HG02623 (cell line): ENCODE measurements at regions not wholly inside any gene's neighbourhood (a gene's known extent, or its start where the extent isn't known, plus 50 kb on each side); places are given as distances from the start of the nearest gene placed in this dataset.
A peak's percentile ranks its signal among the peaks of the same experiment; 100 is the strongest.

Experiments used
- ATAC-seq: cut with Tn5 transposase; IDR thresholded peaks from one replicate; pipeline ENCODE4 v1.9.1; 2021; ENCODE audit warnings: moderate library complexity; ENCODE audit not compliant: unreplicated experiment

DNA sequence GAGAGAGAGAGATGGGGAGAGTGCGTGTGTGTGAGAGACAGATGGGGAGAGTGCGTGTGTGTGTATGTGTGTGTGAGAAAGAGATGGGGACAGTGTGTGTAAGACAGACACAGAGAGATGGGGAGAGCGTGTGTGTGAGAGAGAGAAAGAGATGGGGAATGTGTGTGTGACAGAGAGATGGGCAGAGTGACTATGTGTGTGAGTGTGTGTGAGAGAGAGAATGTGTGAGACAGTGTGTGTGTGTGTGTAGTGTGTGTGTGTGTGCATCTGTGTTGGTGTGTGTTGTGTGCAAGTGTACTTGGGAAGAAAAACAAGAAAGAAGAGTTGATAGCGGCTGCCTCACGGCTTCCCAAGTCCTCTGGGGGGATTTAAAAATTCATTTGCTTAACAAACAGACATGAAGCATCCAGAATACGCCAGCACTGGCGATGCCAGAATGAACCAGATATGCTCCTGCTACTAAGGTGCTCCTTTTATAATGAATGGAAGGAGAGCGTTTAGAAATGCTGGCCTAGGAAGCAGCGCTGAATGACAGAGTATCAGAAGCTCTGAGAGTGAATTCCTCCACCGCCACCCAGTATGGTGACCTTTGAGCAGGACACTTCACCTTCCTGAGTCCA lies 186.1 kb upstream of the TSC22D2 start:
- ATAC-seq, result no peak

DNA sequence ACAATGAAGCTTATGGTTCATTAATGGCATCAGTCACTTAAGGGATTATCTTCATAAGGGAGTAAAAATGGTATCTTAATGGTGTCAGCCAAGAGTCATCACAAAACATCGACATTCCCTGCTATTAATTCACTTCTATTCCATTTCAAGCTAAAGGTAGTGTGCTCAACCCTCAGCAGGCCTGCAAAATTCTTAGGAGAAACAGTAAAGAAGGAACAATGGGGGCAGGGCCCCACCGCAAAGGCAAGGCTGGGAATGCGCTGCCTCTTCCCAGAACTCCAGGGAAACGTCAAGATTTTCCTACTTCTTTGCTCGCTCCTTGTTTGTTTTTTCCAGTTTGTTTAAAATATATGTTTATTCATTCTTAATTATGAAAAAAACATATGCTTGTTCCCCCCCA lies 187.3 kb upstream of the TSC22D2 start:
- ATAC-seq, result no peak

DNA sequence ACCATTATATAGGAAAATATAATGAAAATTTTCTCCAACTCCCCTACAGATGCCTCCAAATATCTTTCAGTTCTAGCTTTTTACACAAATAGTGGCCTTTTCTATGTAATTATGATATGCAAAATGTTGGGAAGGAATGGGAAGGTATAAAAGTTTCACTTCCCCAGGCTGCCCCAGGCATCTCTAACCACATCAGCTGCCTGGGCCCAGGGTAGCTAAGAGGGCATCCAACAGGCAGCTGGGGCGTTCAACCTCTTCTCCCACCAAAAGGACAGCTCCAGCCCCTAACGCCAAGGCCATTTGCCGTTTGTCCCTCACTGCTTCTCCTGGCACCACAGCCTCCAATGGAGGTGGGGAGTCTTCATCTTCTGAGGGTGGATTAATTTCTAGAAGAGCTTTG lies 188.1 kb upstream of the TSC22D2 start:
- ATAC-seq, result no peak

DNA sequence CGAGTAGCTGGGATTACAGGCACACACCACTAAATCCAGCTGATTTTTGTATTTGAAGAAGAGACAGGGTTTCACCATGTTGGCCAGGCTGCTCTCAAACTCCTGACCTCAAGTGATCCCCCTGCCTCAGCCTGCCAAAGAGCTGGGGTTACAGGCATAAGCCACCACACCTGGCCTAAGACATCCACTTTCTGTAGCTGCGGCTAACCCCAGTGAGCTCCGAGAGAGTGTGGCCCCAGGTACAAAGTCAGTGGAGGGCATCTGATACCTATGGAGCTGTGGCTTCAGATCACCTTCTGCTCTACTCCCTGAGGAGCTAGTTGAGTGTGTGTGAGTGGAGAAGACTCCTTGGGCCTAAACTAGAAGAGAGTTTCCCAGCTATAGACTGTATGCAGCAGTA lies 189.3 kb upstream of the TSC22D2 start:
- ATAC-seq, result no peak

DNA sequence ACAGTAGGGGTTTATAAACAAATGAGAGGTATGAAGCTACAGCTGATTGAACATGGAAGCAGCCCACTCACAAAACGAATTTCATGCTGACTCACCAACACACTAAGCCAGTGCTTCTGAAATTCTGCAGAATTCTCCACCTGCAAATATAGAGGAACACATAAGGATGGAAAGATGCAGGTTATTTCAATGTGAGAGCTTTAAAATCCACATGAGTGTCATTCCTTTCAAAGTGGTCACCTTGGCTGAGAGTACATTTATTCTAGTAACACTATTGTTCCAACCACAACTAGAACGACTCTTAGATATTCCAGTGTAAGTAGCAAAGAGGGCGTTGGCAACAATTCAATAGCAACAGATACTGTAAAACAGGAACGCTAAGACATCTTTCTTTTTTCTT lies 189.9 kb upstream of the TSC22D2 start:
- ATAC-seq, result no peak

DNA sequence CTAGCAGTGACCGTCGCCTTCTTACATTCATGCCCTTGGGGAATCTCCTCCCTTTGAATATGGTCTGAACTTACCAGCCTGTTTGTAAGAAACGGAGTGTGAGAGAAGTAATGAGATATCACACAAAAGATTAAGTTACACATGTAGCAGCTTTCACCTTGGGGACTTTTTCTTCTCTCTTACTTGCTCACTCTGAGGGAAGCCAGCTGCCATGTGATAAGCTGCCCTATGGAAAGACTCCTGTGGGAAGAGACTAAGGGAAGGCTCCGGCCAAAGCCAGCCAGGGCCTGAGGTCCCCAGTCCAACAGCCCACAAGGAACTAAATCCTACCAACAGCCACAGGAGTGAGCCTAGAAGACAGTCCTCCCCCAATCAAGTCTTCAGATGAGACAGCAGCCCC lies 190.4 kb upstream of the TSC22D2 start:
- ATAC-seq, result no peak

DNA sequence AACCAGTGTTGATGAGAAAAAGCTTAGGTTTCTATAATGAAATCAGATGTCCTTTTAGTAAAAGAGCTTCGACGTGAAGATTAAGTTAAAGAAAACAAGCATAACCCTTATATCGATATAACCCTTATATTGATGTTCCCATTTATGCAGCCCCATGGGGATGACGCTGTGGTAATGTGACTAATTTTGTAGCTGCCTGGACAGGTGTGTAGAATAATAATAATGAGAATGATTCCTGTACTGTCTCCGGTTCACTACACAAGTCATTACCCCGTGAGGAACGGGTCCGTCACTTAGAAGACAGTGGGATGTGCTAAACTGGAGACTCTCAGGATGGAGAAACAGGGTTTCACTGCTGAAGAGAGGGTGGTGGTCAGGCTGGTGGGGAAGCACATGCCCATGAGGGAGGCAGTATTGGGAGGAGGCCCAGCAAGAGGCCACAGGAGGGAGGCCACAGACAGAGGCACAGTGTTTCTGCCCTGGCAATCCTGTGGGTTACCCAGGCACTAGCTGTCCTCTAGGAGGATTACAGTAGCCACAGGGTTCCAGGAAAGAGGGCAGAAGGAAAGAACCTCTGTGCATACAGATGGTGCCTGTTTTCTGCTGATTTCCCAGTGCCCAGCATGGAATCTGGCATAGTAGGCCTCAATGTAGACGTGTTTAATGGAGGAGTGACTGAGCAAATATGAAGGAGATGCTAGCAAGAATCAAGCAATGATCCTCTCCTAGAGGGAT lies 191.1 kb upstream of the TSC22D2 start:
- ATAC-seq, result no peak

DNA sequence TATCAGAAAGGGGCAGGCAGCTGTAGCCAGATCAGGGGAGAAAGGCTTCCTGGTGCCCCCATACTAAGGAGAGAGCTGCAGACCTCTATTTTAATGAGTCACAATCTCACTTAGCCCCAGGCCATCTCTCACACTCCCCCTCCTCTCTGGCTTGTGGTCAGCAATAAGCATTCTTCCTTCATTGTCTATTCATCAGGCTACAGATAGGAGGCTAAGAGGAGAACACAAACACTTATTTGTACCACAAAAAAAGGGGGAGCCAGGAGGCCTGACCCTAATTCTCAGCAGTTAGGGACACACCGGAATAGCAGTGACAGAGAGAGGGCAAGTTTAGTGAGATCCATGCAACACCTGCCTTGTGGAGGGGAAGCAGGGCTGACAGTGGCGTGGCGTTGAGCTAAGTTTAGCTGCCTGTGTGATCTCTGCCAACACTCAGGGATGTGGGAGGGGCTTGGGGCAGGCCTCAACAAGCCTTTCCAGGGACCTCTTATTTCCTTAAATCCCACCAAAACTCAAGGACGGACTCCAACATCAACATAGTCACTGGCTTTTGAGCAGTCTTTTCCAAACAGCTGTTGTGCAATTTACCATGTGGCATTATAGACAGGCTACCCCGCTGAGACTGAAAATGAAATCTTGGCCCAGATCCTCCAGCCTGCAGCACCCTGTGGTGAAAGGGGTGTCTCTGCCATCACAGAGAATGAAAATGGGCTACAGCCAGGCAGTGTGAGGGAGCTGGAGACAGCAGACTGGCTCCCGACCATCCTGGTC lies 191.9 kb upstream of the TSC22D2 start:
- no peak for ATAC-seq

DNA sequence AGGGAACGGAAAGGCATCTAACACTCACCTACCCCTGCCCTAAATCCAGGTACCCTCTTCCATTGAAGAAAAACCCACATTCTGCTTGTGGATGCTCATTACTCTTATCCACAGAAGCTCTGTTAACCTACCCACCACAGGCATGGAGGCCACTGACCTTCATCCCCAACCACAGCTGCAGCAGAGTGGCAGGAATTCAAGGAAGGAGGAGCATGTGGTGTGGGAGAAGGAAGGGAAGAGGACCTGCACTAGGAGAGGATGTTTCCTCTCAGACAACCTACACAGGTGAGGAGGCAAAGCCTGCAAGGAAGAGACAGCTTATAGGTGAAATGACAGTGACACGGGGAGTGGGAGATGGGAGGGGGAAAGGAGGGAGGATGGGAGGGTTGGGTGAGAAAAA lies 192.5 kb upstream of the TSC22D2 start:
- ATAC-seq, result no peak

DNA sequence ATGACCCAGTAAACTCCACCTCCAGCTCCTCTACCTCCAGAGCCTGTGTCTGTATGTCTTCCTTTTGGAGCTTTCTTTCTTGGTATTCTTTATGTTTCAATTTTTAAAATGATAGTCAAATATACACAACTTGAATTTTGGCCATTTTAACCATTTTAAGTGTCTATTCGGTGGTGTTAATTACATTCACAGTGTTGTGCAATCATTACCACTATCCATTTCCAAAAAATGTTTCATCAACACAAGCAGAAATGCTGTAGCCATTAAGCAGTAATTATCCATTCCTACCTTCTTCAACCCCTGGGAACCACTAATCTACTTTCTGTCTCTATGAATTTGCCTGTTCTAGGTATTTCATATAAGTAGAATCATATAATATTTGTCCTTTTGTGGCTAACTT lies 194.5 kb upstream of the TSC22D2 start:
- ATAC-seq, result no peak

DNA sequence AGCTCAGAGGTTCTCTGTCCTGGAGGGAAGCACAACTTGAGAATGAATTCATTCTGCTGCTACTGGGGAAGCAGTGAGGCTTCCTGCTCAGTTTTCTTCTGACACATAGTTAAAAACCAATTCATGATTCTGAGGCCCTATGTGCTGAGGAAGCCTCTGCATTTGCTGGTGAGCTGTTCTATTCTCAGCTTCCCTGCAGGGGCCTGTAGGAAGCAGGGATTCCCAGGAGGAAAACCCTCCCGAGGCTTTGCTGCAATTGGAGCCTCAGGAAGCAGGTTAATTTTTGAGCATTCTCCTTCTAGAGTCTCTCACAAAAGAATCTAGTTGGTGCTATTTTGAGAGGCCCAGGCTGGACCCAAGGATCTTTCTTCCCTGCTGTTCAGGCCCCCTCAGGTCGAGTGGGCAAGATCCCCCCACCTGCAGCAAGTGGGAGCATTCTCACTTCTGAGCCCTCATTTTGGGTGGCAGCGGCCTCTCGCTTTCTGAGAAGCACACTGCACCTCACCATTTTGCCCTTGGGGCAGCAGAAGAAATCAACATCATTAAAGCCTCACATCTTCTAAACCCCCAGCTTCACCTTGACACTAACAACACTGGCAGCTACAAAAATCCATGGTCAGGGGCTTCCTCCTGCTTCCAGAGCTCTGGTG lies 197.5 kb upstream of the TSC22D2 start:
- no peak for ATAC-seq

DNA sequence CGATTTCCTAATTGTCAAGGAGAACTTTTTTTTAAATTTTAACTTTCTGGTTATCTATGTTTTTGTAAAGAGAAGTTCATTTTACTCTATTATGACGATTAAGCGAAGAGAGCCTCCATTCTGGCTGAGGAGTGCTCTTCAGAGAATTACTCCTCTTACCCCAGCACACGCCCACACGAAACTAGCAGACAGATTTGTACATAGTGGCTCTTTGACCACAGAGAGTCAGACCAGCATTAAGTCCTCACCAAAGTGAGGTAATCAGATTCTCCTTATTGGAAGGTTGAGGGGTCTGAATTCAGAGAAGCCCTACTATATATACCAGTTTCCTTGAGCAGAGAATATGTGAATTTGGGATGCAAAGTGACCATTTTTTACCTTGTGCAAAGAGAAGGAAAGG lies 204.8 kb upstream of the TSC22D2 start:
- no peak for ATAC-seq

DNA sequence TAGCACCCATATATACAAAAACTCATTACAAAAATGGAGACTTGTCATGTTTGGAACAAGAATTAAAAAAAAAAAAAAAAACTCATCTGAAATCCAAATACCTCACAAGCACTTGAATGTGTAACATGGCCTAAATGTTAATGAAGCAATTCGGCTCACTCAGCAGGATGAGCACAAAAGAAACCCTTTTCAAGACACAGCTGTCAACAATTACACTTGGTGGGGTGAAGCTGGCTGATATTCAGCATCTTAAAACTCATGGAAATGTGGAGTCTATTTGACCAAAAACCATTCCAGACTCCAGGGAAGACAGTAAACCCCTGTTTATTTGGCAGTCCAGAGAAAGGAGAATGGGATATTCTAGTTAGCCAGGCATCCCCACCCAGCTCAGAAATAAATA lies 205.4 kb upstream of the TSC22D2 start:
- no peak for ATAC-seq

DNA sequence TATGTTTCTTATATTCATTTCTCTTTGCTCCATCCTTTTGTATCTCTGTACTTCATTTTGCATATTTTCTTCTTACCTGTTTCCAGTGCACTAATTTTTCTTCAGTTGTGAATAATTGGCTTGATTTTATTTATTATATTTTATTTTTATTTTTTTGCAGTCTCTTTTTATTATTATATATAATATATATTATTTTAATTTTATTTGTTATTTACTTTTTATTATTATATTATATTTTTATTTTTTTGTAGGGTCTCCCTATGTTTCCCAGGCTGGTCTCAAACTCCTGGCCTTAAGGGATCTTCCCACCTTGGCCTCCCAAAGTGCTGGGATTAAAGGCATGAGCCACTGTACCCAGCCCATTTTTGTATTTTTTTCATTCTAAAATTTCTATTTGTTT lies 213.1 kb upstream of the TSC22D2 start:
- no peak for ATAC-seq

DNA sequence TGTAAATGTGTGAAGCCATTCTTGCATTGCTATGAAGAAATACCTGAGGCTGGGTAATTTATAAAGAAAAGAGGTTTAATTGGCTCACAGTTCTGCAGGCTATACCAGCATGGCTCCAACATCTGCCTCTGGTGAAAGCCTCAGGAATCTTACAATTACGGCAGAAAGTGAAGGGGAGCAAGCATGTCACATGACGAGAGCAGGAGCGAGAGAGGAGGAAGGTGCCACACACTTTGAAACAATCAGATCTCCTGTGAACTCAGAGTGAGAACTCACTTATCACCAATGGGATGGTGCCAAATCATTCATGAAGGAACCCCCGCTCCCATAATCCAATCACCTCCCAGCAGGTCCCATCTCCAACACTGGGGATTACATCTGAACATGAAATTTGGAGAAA lies 213.6 kb upstream of the TSC22D2 start:
- ATAC-seq, result no peak

DNA sequence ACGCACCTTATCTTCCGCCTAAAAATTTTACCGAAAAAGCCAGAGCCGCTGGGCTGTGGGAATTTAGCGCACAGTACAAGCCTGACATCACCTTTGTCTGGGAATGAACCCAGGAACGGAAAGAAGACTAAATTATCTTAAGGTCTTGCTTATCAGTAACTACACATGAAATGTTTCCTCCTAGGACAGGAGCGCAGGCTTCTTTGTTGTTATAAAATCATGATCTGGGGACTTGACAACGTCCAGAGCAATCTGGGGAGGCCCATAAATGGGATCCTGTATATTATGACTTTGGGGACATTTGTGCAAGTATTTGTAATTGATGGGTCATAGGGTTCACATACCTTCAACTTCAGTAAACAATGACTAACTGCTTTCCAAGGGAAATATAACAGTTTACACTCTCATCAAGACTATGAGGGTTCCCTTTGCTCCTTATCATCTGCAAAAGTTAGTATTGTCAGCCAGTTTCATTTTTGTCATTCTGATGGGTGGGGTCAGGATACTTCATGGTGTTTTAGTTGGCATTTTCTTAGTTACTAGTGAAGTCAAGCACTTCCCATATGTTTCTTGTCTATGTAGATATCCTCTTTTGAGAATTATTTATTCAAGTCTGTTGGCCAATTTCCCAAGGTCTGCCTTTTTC lies 213.9 kb upstream of the PFN2 start:
- ATAC-seq, result no peak

DNA sequence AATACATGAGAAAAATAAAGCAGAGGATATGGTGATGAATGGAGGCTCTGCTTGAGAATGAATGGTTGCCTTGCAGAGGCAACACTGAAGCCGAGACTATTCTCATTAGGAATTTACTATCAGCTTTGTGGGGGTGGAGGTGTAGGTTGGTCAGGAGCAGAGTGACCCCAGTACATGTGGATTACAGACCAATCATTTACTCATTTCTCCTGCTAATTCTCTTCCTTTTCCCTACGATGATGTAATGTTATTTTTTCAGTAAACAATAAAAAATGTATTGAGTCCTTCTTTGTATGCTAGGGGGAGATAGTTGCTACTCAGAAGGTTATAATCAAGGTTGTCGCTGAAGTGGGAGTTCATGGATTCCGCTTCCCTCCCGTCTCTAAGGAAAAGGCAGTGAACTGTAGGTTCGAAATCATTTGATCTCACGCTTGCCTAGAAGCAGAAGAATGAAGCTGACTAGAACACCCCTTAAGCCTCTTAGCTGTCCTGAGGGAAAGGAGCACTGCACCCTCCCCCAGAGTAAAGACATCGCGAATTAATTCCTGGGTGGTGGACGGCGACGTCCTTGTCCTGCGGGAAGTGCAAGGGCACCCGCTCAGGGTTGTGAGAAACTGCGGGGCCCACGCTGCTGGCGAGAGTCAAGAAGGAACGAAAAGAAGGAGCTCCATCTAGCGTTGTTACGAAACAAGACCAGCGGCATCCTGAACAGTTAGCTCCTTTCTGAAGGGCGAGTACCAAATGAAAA lies 213.2 kb upstream of the PFN2 start:
- ATAC-seq, result peak; percentile 81

DNA sequence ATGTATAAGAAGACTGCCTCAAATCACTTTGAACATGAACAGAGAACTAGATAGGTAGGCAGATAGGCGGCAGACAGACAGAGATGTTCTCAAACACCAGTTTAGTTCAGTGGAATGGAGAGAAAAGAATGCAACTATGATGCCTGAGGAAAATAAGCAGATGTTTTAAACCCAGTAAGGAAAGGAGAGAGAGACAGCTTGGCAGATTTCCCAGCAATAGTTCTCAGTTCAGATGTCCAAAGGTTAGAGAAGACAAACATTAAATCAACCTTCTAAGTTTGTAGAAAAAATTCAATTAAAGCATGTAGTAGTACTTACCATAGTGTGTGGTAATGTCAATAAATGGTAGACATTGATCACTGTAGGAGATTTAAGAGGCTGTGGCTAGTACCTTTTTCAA lies 209.6 kb upstream of the PFN2 start:
- ATAC-seq, result no peak

DNA sequence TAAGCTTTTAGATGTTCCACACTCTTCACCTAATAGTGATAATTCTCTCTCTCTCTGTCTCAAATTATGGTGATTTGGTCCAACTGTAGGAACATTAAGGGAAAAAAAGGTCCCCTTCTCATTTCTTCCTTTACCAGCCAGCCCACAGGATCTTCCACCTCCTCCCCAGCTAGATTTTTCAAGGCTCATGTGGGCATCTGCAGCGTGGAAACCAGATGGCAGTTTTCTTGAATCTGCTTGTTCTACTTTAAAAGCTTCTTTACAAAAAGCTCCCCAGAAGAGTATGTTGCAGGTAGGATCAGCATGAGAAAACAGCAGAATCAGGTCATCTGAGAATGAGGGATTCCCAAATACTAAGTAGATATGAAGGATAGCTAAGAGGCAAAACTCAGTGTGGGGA lies 208.6 kb upstream of the PFN2 start:
- ATAC-seq, result no peak

DNA sequence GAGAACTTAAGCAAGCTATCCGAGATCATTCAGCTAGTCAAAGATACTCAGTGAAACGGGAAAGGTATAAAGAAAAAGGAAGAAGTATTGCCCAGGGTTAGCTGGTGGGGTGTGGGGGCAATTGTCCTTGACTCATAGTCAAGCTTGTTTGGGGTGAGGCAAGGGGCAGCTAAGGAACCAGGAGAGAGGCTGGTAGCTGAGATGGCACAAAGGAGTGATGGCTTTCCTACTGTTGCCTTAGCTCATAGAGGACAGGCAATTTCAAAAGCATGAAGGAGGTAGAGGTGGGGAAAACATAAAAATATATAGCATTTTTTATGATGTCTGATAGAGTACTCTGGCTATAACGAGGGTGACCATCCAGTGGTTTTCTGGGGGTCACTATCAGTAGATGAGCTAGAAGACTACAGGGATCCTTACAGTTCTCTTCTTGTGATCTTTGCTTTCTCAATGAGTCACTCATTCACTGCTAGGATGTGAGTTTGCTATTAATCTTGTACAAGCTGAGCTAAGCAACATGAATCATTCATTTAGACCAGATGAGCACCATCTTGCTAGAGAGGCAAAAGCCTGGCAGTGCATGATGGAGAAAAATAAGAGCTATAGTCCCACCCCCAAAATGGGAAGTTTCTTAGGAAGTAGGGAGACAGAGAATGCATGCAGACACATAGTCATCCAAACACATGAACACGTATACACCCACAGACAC lies 207.1 kb upstream of the PFN2 start:
- no peak for ATAC-seq
